Suprapubic skin (tissue), 4 donors: ENCODE measurements at regions not wholly inside any gene's neighbourhood (a gene's known extent, or its start where the extent isn't known, plus 50 kb on each side); places are given as distances from the start of the nearest gene placed in this dataset.

ENCODE experiments used
- DNase-seq, 2 donors: peaks; one replicate each; pipeline ENCODE4 v3.0.0-alpha.2; 2019; ENCODE audit warnings: low spot score in 2 of 2
- H3K27ac ChIP-seq: fragments of 200-600 bp; sonication (generic); one replicate; pipeline ENCODE4 v1.5.1; 2019
- H3K27me3 ChIP-seq: fragments of 200-600 bp; sonication (generic); one replicate; pipeline ENCODE4 v1.5.1; 2019
- H3K36me3 ChIP-seq: fragments of 200-600 bp; sonication (generic); one replicate; pipeline ENCODE4 v1.5.1; 2019
- H3K4me1 ChIP-seq: fragments of 200-600 bp; sonication (generic); one replicate; pipeline ENCODE4 v1.5.1; 2019
- H3K4me3 ChIP-seq: fragments of 200-600 bp; sonication (generic); one replicate; pipeline ENCODE4 v1.5.1; 2019; ENCODE audit warnings: mild to moderate bottlenecking
- H3K9me3 ChIP-seq: fragments of 200-600 bp; sonication (generic); one replicate; pipeline ENCODE4 v1.5.1; 2019
- CTCF ChIP-seq, 2 donors: fragments of 200-600 bp in 1 of 2; fragments of 450-650 bp in 1 of 2; sonication (generic) in 1 of 2; IDR thresholded peaks; one replicate each; pipeline ENCODE4 v1.5.1; 2016 to 2019; ENCODE audit warnings: antibody characterized with exemption in 2 of 2, mild to moderate bottlenecking in 1 of 2, moderate library complexity in 1 of 2
- EP300 ChIP-seq: sonication (generic); formaldehyde crosslinking; IDR thresholded peaks from one replicate; pipeline ENCODE4 v1.6.1; 2017; ENCODE audit warnings: antibody characterized with exemption
- POLR2A ChIP-seq, 2 donors: fragments of 450-650 bp; IDR thresholded peaks; one replicate each; pipeline ENCODE4 v1.6.1; 2017; ENCODE audit warnings: antibody characterized with exemption in 2 of 2, mild to moderate bottlenecking in 2 of 2, moderate library complexity in 2 of 2
- POLR2AphosphoS5 ChIP-seq, 3 donors: sonication (generic); formaldehyde crosslinking; IDR thresholded peaks; one replicate each; pipeline ENCODE4 v1.6.1; 2017; ENCODE audit warnings: antibody characterized with exemption in 3 of 3
- WGBS: methylation state at CpG from one replicate; pipeline ENCODE4 v1.1.5; 2018; 5-methylcytosine and 5-hydroxymethylcytosine counted together

- H3K27me3 ChIP-seq = no peaks in the 10 kb centered on the region
- H3K36me3 ChIP-seq = no peaks in the 10 kb centered on the region
- H3K4me1 ChIP-seq = no peaks in the 10 kb centered on the region
- no peak for DNase-seq
- 86% methylated on average over 8 of the region's 8 CpGs for WGBS
- H3K9me3 ChIP-seq = no peaks in the 10 kb centered on the region
- no peak overlapping the region for H3K27ac ChIP-seq
- TF ChIP-seq POLR2A (IDR thresholded peaks at IDR 0.05) (no peak), POLR2AphosphoS5 (IDR thresholded peaks at IDR 0.05) (no peak), CTCF (IDR thresholded peaks at IDR 0.05) (no peak), EP300 (no peak)
- no peak overlapping the region for H3K4me3 ChIP-seq
Measured at GRCh38 chr4:11039634-11040131, 355.1 kb upstream of the CLNK start.

DNA sequence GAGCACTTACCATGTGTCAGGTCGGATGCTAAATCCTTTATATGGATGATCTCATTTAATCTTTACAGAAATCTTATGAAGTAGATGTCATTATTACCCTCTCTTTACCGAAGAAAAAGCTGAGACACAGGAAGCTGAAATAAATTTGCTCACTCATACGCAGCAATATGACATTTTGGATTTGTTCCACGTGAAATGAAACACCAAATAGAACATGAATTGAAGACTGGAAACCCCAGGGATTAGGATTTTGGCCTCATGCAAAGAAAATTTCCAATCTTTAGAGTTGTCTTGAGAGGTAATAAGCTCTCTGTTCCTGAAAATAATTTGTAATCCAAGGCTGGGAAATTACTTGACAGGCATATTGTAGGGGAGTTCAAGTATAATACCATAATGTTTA is 354.4 kb upstream of the CLNK start:
- H3K27me3 ChIP-seq = no peaks in the 10 kb centered on the region
- no peaks in the 10 kb centered on the region for H3K9me3 ChIP-seq
- DNase-seq = no peak
- WGBS = 32% methylated on average over 4 of the region's 4 CpGs
- no peak overlapping the region for H3K4me3 ChIP-seq
- H3K36me3 ChIP-seq = no peaks in the 10 kb centered on the region
- H3K4me1 ChIP-seq = no peaks in the 10 kb centered on the region
- TF ChIP-seq CTCF (IDR thresholded peaks at IDR 0.05) = no peak
- no peak for TF ChIP-seq POLR2AphosphoS5 (IDR thresholded peaks at IDR 0.05)
- no peak for TF ChIP-seq POLR2A (IDR thresholded peaks at IDR 0.05)
- TF ChIP-seq EP300 = no peak
- H3K27ac ChIP-seq = no peak overlapping the region

- Histone ChIP-seq H3K27me3 (no peaks in the 10 kb centered on the region), H3K4me3 (no peak overlapping the region), H3K36me3 (no peaks in the 10 kb centered on the region), H3K27ac (no peak overlapping the region), H3K4me1 (no peaks in the 10 kb centered on the region), H3K9me3 (no peaks in the 10 kb centered on the region)
- WGBS = 61% methylated on average over 1 of the region's 1 CpG
- TF ChIP-seq POLR2A (IDR thresholded peaks at IDR 0.05) (no peak), POLR2AphosphoS5 (IDR thresholded peaks at IDR 0.05) (no peak), CTCF (IDR thresholded peaks at IDR 0.05) (no peak), EP300 (no peak)
- no peak for DNase-seq
Measured at GRCh38 chr4:11037637-11038036, 353.1 kb upstream of the CLNK start.

GRCh38 chr4:11028334-11028733 is 343.8 kb upstream of the CLNK start:
- DNase-seq = no peak
- no peaks in the 10 kb centered on the region for H3K27me3 ChIP-seq
- TF ChIP-seq CTCF (IDR thresholded peaks at IDR 0.05) (no peak), EP300 (no peak), POLR2AphosphoS5 (IDR thresholded peaks at IDR 0.05) (no peak), POLR2A (IDR thresholded peaks at IDR 0.05) (no peak)

DNA sequence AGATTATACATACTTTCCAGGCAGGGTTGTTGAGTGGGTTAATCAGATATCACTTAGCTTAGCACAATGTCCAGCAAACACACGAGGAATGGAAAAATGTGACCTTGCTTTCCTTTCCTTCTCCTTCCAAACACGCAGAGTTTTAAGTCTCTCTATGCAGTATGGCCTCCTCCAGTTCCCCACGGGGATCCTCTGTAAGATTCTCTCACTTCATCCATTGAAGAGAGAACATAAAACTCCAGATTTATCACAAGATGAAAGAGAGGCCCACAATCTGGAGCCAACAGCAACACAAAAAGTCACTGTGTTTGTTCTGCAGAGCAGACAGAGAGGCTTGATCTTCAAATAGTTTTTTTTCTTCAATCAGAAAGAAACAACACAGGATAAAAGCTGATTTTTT is 336.8 kb upstream of the CLNK start:
- no peaks in the 10 kb centered on the region for H3K27me3 ChIP-seq
- DNase-seq = no peak
- H3K9me3 ChIP-seq = no peaks in the 10 kb centered on the region
- WGBS = 57% methylated on average over 3 of the region's 3 CpGs
- no peaks in the 10 kb centered on the region for H3K4me1 ChIP-seq
- TF ChIP-seq POLR2AphosphoS5 (IDR thresholded peaks at IDR 0.05) (no peak), CTCF (IDR thresholded peaks at IDR 0.05) (no peak), POLR2A (IDR thresholded peaks at IDR 0.05) (no peak), EP300 (no peak)
- H3K4me3 ChIP-seq = no peak overlapping the region
- H3K27ac ChIP-seq = no peak overlapping the region
- no peaks in the 10 kb centered on the region for H3K36me3 ChIP-seq

More at GRCh38 chr4:11028334-11028733, 343.8 kb upstream of the CLNK start:
- Histone ChIP-seq H3K4me3 (no peak overlapping the region), H3K9me3 (no peaks in the 10 kb centered on the region), H3K36me3 (no peaks in the 10 kb centered on the region), H3K27ac (no peak overlapping the region), H3K4me1 (no peaks in the 10 kb centered on the region)
- 67% methylated on average over 3 of the region's 3 CpGs for WGBS
